G401 (cell line): ENCODE measurements at regions not wholly inside any gene's neighbourhood (a gene's known extent, or its start where the extent isn't known, plus 50 kb on each side); places are given as distances from the start of the nearest gene placed in this dataset.
"Not testable (repeated sequence)": the region's sequence is repeated elsewhere in the genome, so short reads cannot be mapped to it uniquely, and the experiment has no call there.

ENCODE experiments used
- DNase-seq: peaks from one replicate; pipeline ENCODE4 v3.0.0-alpha.2; 2015; ENCODE audit warnings: low spot score
- in situ Hi-C: cut with HindIII; loops from 2 replicates; pipeline ENCODE4 v1.10.0; 2016; ENCODE audit warnings: low sequenced_read_pairs, mixed read lengths

- in situ Hi-C loops: no loop called here
- DNase-seq: no peak
Observed at GRCh38 chr7:17069146-17069545, 187.4 kb upstream of the AGR3 start.

DNA sequence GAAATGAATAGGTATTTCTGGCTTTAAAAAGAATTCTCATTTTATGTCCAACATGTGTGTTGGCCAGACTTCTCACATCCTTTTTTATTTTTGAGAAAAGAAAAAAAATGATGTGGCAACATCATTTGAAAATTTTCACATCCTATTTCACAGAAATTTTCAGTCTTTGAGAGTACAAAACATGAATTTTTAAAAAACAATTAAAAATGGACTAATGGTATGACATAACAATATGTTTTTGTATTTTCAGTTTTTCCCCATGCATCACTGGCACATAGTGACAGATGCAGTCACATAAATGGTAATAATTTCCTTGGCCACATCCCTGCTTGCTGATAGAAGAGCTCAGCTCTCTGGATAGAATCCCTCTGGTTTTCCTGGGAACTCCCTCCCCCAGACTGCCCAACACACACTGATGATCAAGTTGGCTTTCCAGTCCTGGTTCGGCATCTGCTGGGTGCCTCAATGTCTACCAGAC lies 188.5 kb upstream of the AGR3 start:
- in situ Hi-C loops: no loop called here

GRCh38 chr7:17071866-17072265 lies 190.1 kb upstream of the AGR3 start:
- DNase-seq: no peak
- in situ Hi-C loops: no loop called here

More for the DNA sequence above, 188.5 kb upstream of the AGR3 start:
- DNase-seq: no peak

DNA sequence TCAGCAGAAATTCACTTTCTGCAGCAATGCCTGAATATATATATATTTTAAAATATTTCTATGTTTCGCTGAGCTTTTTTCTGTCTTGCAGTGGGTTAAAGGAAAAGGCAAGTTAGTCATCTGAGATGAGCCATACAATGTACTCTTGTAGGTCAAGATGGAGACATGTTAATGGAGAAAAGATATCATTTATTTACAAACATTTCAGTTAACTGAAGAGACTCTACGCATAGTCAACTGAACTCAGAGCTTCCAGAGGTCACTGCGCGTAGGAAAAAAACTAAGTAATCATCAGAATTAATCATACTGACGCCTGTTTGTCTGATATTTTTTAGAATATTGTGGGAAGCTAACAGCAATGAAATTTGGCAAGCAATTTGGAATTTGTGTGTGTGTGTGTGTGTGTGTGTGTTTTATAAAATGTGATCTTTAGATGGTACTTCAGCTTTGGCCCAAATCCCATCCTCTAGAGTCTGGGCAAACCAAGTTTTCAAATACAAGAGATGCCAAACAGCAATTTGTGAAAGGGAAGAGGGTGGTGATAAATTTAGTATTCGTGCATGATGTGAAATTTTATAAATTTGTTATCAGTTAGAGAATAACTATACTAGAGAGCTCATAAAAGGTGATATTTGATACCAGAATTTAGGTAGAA lies 193.9 kb upstream of the AGR3 start:
- DNase-seq: no peak
- in situ Hi-C loops: no loop called here

GRCh38 chr7:17078298-17078697 lies 196.5 kb upstream of the AGR3 start:
- in situ Hi-C loops: no loop called here
- DNase-seq: no peak

GRCh38 chr7:17083392-17084165 lies 201.8 kb upstream of the AGR3 start:
- in situ Hi-C loops: no loop called here

GRCh38 chr7:17084166-17084475 lies 202.3 kb upstream of the AGR3 start:
- DNase-seq: no peak
- in situ Hi-C loops: no loop called here

More at GRCh38 chr7:17083392-17084165, 201.8 kb upstream of the AGR3 start:
- DNase-seq: no peak

GRCh38 chr7:17085186-17085585 lies 203.4 kb upstream of the AGR3 start:
- in situ Hi-C loops: no loop called here
- DNase-seq: no peak

- no peak for DNase-seq
- in situ Hi-C loops: no loop called here
Observed at GRCh38 chr7:17086403-17086802, 204.6 kb upstream of the AGR3 start.

- no peak for DNase-seq
- in situ Hi-C loops: no loop called here
Observed at GRCh38 chr7:17090751-17091150, 207.7 kb upstream of the AHR start.

DNA sequence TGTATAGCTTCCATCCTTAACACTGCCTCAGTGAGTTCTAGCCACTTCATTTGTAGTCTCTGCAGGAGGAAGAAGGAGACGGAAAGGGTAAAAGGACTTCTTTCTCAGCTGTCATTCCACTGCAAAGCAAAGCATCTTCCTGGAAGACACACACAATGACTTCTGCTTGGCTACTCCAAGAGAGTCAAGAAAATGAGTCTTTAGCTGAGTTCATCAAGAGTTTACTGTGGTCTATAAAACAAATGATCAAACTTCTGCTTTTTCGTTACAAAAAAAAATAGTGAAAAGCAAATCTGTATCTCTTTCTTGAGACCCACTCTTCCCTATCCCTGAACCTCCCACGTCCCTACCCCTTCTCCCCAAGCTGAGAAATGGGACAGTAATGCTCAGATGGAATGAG lies 205.0 kb upstream of the AHR start:
- no peak for DNase-seq
- in situ Hi-C loops: no loop called here

- in situ Hi-C loops: no loop called here
- DNase-seq: no peak
Observed at GRCh38 chr7:17094963-17095574, 203.4 kb upstream of the AHR start.

DNA sequence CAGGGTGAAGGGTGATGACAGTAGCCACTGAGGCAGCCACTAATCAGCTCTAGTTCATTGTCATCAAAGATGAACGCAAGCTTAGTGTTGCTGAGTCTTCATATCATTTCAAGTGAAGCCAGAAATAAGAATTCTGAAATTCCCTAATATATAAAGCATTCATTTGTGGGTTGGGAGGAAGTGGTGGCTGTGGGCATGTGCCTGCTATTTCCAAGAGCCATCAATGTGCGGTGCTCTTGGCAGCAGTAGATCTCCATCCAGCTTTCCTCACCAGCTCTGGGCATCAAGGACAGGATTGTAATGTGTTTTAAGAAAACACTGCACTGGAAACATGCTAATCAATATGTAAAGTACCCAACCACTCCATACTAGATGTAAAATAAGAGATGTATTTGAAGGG lies 202.5 kb upstream of the AHR start:
- in situ Hi-C loops: no loop called here
- DNase-seq: no peak

- DNase-seq: no peak
- in situ Hi-C loops: no loop called here
Observed at GRCh38 chr7:17097668-17098297, 200.7 kb upstream of the AHR start.

GRCh38 chr7:17098515-17098914 lies 199.9 kb upstream of the AHR start:
- in situ Hi-C loops: no loop called here
- DNase-seq: no peak

- in situ Hi-C loops: no loop called here
Observed at GRCh38 chr7:17099083-17099973, 199.1 kb upstream of the AHR start.

GRCh38 chr7:17099974-17100509 lies 198.4 kb upstream of the AHR start:
- in situ Hi-C loops: not testable (repeated sequence)

More at GRCh38 chr7:17099083-17099973, 199.1 kb upstream of the AHR start:
- DNase-seq: no peak

GRCh38 chr7:17101207-17101696 lies 197.2 kb upstream of the AHR start:
- no peak for DNase-seq
- in situ Hi-C loops: no loop called here

More at GRCh38 chr7:17099974-17100509, 198.4 kb upstream of the AHR start:
- not testable (repeated sequence) for DNase-seq

DNA sequence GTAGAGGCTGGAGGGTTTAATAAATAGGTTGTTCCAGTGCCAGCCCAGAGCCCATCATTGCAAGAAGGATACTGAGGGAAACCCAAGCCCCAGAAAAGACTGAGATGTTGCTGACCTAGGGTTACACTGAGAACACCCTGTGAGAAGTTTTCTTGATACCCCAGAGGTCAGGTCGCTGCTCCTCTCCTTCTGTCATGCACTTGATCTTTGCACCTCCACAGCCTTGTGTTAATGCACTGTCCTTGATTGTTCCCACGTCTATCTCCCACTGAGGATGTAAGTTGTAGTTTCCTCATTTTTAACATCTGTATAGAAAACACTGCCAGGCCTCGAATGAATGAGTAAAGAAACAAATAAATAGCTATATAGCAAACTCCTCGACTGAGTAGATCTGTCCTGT lies 195.3 kb upstream of the AHR start:
- in situ Hi-C loops: no loop called here
- DNase-seq: no peak
